Astrocyte (in vitro differentiated cells and primary cell): ENCODE measurements at regions not wholly inside any gene's neighbourhood (a gene's known extent, or its start where the extent isn't known, plus 50 kb on each side); places are given as distances from the start of the nearest gene placed in this dataset.
"Not testable (repeated sequence)": the region's sequence is repeated elsewhere in the genome, so short reads cannot be mapped to it uniquely, and the experiment has no call there.

Experiments
- DNase-seq: peaks from one replicate; pipeline ENCODE4 v3.0.0-alpha.2; 2010; ENCODE audit warnings: low read depth
- FAIRE-seq: peaks from 2 replicates; lab custom pipeline; 2011; peaks lifted over from hg19 to GRCh38; lab: Jason Lieb, UNC
- H2AFZ ChIP-seq: 2 replicates; pipeline ENCODE4 v1.6.0; 2012; ENCODE audit warnings: low read depth, low read length, inconsistent platforms
- H3K27ac ChIP-seq: 2 replicates; pipeline ENCODE4 v1.5.1; 2011; ENCODE audit warnings: low read depth, low read length, inconsistent platforms
- H3K27me3 ChIP-seq: 2 replicates; pipeline ENCODE4 v1.6.0; 2011; ENCODE audit warnings: low read length, inconsistent platforms; ENCODE audit not compliant: insufficient read depth
- H3K36me3 ChIP-seq: 2 replicates; pipeline ENCODE4 v1.5.1; 2011; ENCODE audit warnings: low read length, inconsistent platforms; ENCODE audit not compliant: insufficient read depth
- H3K4me1 ChIP-seq: 2 replicates; pipeline ENCODE4 v1.5.1; 2011; ENCODE audit warnings: low read length, inconsistent platforms; ENCODE audit not compliant: insufficient read depth
- H3K4me2 ChIP-seq: 2 replicates; pipeline ENCODE4 v1.6.0; 2012; ENCODE audit warnings: low read length, inconsistent platforms
- H3K4me3 ChIP-seq: 2 replicates; pipeline ENCODE4 v1.5.1; 2011; ENCODE audit warnings: low read depth, mild to moderate bottlenecking, low read length, inconsistent platforms; ENCODE audit not compliant: insufficient read depth
- H3K79me2 ChIP-seq: 2 replicates; pipeline ENCODE4 v1.6.0; 2012; ENCODE audit warnings: mild to moderate bottlenecking, low read length, inconsistent platforms; ENCODE audit not compliant: insufficient read depth
- H3K9ac ChIP-seq: 2 replicates; pipeline ENCODE4 v1.6.0; 2012; ENCODE audit warnings: mild to moderate bottlenecking, low read length, inconsistent platforms
- H3K9me3 ChIP-seq: 2 replicates; pipeline ENCODE4 v1.5.1; 2012; ENCODE audit warnings: low read depth, mild to moderate bottlenecking, low read length, inconsistent platforms; ENCODE audit not compliant: insufficient read depth
- H4K20me1 ChIP-seq: 2 replicates; pipeline ENCODE4 v1.6.0; 2012; ENCODE audit warnings: low read length, inconsistent platforms; ENCODE audit not compliant: insufficient read depth
- H3K27ac Mint-ChIP-seq: one replicate; pipeline ENCODE4 v1.8.0; 2021; ENCODE audit warnings: mild to moderate bottlenecking, mixed read lengths; ENCODE audit not compliant: unreplicated experiment
- H3K27me3 Mint-ChIP-seq: one replicate; pipeline ENCODE4 v1.8.0; 2021; ENCODE audit warnings: low read depth, mixed read lengths; ENCODE audit not compliant: unreplicated experiment
- H3K36me3 Mint-ChIP-seq: one replicate; pipeline ENCODE4 v1.8.0; 2021; ENCODE audit warnings: low read depth, mixed read lengths; ENCODE audit not compliant: unreplicated experiment
- H3K4me1 Mint-ChIP-seq: one replicate; pipeline ENCODE4 v1.8.0; 2021; ENCODE audit warnings: low read depth, mixed read lengths; ENCODE audit not compliant: unreplicated experiment
- H3K4me3 Mint-ChIP-seq: one replicate; pipeline ENCODE4 v1.8.0; 2021; ENCODE audit warnings: mild to moderate bottlenecking, moderate library complexity, mixed read lengths; ENCODE audit not compliant: unreplicated experiment
- H3K9me3 Mint-ChIP-seq: one replicate; pipeline ENCODE4 v1.8.0; 2021; ENCODE audit warnings: mild to moderate bottlenecking, mixed read lengths; ENCODE audit not compliant: unreplicated experiment
- EZH2 ChIP-seq: IDR thresholded peaks from 2 replicates; pipeline ENCODE4 v1.6.1; 2012; ENCODE audit warnings: mild to moderate bottlenecking, low read length, inconsistent platforms; ENCODE audit not compliant: insufficient read depth
- TF ChIP-seq, protein P1 (sequence below): IDR thresholded peaks from 2 replicates; pipeline ENCODE4 v1.5.1; 2011; ENCODE audit warnings: low read depth, mild to moderate bottlenecking, inconsistent platforms, low read length, moderate library complexity; ENCODE audit not compliant: insufficient read depth

DNA sequence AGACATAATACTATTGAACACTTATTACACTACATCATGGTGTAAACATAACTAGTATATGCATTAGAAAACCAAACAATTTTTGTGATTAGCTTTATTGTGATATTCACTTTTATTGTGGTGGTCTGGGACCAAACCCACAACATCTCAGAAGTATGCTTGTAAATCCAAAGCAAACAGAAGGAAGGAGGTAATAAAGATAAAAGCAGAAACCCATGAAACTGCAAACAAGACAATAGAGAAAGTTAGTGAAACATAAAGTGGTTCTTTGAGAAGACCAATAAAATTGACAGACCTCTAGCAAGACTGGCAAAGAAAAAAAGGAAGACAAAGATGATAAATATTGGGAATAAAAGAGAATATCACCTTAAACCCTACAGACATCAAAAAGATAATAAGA is 268.3 kb downstream of the RPAP3 start:
- FAIRE-seq (no peak), DNase-seq (no peak)
- no peaks in the 10 kb centered on the region for H3K36me3 ChIP-seq
- H3K9me3 Mint-ChIP-seq = peaks cover 2% of the 10 kb centered on the region
- TF ChIP-seq, protein P1, sequence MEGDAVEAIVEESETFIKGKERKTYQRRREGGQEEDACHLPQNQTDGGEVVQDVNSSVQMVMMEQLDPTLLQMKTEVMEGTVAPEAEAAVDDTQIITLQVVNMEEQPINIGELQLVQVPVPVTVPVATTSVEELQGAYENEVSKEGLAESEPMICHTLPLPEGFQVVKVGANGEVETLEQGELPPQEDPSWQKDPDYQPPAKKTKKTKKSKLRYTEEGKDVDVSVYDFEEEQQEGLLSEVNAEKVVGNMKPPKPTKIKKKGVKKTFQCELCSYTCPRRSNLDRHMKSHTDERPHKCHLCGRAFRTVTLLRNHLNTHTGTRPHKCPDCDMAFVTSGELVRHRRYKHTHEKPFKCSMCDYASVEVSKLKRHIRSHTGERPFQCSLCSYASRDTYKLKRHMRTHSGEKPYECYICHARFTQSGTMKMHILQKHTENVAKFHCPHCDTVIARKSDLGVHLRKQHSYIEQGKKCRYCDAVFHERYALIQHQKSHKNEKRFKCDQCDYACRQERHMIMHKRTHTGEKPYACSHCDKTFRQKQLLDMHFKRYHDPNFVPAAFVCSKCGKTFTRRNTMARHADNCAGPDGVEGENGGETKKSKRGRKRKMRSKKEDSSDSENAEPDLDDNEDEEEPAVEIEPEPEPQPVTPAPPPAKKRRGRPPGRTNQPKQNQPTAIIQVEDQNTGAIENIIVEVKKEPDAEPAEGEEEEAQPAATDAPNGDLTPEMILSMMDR = no peak
- no peak for TF ChIP-seq EZH2
- H3K9me3 ChIP-seq = no peaks in the 10 kb centered on the region
- H3K9ac ChIP-seq = no peak overlapping the region
- H3K27me3 Mint-ChIP-seq = no peaks in the 10 kb centered on the region
- no peak overlapping the region for H3K27ac ChIP-seq
- no peak overlapping the region for H3K4me2 ChIP-seq
- no peak overlapping the region for H3K4me3 ChIP-seq
- H2AFZ ChIP-seq = no peak overlapping the region
- no peak overlapping the region for H3K27ac Mint-ChIP-seq
- no peaks in the 10 kb centered on the region for H3K79me2 ChIP-seq
- no peaks in the 10 kb centered on the region for H3K36me3 Mint-ChIP-seq
- H3K4me1 Mint-ChIP-seq = no peaks in the 10 kb centered on the region
- no peaks in the 10 kb centered on the region for H3K4me1 ChIP-seq
- no peaks in the 10 kb centered on the region for H3K27me3 ChIP-seq
- H3K4me3 Mint-ChIP-seq = no peak overlapping the region
- no peaks in the 10 kb centered on the region for H4K20me1 ChIP-seq

DNA sequence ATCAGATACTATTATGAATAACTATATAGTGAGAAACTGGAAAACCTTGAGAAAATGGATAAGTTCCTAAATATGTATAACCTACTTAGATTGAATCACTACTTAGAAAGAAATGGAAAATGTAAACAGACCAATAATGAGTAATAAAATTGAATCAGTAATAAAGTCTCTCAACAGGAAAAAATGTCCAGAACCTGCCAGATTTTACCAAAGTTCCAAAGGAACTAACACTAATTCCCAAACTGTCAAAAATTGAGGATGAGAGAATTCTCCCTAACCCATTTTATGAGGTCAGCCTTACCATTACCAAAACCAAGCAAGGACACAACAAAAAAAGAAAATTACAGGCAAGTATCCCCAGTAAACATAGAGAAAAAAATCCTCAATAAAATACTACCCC is 272.0 kb downstream of the RPAP3 start:
- Histone ChIP-seq H2AFZ (no peak overlapping the region), H3K9me3 (no peaks in the 10 kb centered on the region), H3K4me2 (no peak overlapping the region), H3K79me2 (no peaks in the 10 kb centered on the region), H3K27ac (no peak overlapping the region), H3K4me1 (no peaks in the 10 kb centered on the region), H3K36me3 (no peaks in the 10 kb centered on the region), H3K4me3 (no peak overlapping the region), H3K27me3 (no peaks in the 10 kb centered on the region), H4K20me1 (no peaks in the 10 kb centered on the region), H3K9ac (no peak overlapping the region)
- Mint-ChIP-seq H3K36me3 (no peaks in the 10 kb centered on the region), H3K27ac (no peak overlapping the region), H3K27me3 (no peaks in the 10 kb centered on the region), H3K4me1 (no peaks in the 10 kb centered on the region), H3K4me3 (no peak overlapping the region), H3K9me3 (peaks cover 2% of the 10 kb centered on the region)
- FAIRE-seq (peak; percentile 9), DNase-seq (peak; percentile 58)
- TF ChIP-seq EZH2 = no peak
- TF ChIP-seq, protein P1 = no peak

DNA sequence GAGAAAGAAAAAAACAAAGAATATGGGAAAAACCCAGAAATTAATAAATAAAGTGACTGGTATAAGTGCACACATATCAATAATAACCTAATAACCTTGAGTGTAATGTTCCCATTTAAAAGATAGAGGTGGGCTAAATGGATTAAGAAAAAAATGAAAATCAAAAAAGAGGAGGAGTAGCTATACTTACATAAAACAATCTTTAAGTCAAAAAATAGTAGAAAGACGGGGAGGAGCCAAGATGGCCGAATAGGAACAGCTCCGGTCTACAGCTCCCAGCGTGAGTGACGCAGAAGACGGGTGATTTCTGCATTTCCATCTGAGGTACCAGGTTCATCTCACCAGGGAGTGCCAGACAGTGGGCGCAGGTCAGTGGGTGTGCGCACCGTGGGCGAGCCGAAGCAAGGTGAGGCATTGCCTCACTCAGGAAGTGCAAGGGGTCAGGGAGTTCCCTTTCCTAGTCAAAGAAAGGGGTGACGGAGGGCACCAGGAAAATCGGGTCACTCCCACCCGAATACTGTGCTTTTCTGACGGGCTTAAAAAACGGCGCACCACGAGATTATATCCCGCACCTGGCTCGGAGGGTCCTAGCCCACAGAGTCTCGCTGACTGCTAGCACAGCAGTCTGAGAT is 279.0 kb downstream of the RPAP3 start:
- not testable (repeated sequence) for H3K9me3 ChIP-seq, H3K36me3 ChIP-seq, H3K27me3 Mint-ChIP-seq, H2AFZ ChIP-seq, H3K4me3 ChIP-seq, H3K4me3 Mint-ChIP-seq, FAIRE-seq, H3K27me3 ChIP-seq, H3K4me2 ChIP-seq, H4K20me1 ChIP-seq, H3K27ac Mint-ChIP-seq, H3K36me3 Mint-ChIP-seq, DNase-seq, H3K27ac ChIP-seq, H3K9me3 Mint-ChIP-seq, H3K79me2 ChIP-seq, H3K9ac ChIP-seq, H3K4me1 Mint-ChIP-seq, H3K4me1 ChIP-seq
